Right lobe of liver (tissue), 6 donors: ENCODE measurements at regions not wholly inside any gene's neighbourhood (a gene's known extent, or its start where the extent isn't known, plus 50 kb on each side); places are given as distances from the start of the nearest gene placed in this dataset.

ENCODE experiments used
- ATAC-seq, 4 donors: fragments of 200-7000 bp; cut with Tn5 transposase; one replicate each; pipeline ENCODE4 v1.9.1; 2020; ENCODE audit warnings: mild to moderate bottlenecking in 4 of 4, moderate library complexity in 4 of 4
- DNase-seq, 3 donors: peaks; one replicate each; pipeline ENCODE4 v3.0.0-alpha.2; 2020
- H3K27ac ChIP-seq, 3 donors: fragments of 200-600 bp; one replicate each; pipeline ENCODE4 v1.8.0; 2022
- H3K27me3 ChIP-seq, 2 donors: fragments of 200-600 bp; one replicate each; pipeline ENCODE4 v1.8.0; 2022
- H3K36me3 ChIP-seq, 4 donors: fragments of 200-600 bp; sonication (generic) in 1 of 4; one replicate each; pipeline versions ENCODE4 v1.5.1 to v1.8.0; 2017 to 2022; ENCODE audit warnings: control low read depth in 1 of 4
- H3K4me1 ChIP-seq, 4 donors: fragments of 200-600 bp; sonication (generic) in 1 of 4; one replicate each; pipeline versions ENCODE4 v1.5.1 to v1.8.0; 2017 to 2022; ENCODE audit warnings: control low read depth in 1 of 4
- H3K4me3 ChIP-seq, 3 donors: fragments of 200-600 bp; one replicate each; pipeline ENCODE4 v1.8.0; 2022
- H3K9me3 ChIP-seq, 4 donors: fragments of 200-600 bp; sonication (generic) in 1 of 4; one replicate each; pipeline versions ENCODE4 v1.5.1 to v1.8.0; 2017 to 2022; ENCODE audit warnings: control low read depth in 1 of 4
- CTCF ChIP-seq, 4 donors: fragments of 200-600 bp in 3 of 4; fragments of 450-650 bp in 1 of 4; IDR thresholded peaks; one replicate each; pipeline versions ENCODE4 v1.5.1 to v1.8.0; 2016 to 2022; ENCODE audit warnings: antibody characterized with exemption in 4 of 4, mild to moderate bottlenecking in 2 of 4
- POLR2A ChIP-seq: fragments of 450-650 bp; IDR thresholded peaks from one replicate; pipeline ENCODE4 v1.6.1; 2017; ENCODE audit warnings: antibody characterized with exemption, mild to moderate bottlenecking
- WGBS: methylation state at CpG from one replicate; pipeline ENCODE4 v1.1.6; 2018; ENCODE audit warnings: low coverage, low lambda C conversion rate; ENCODE audit not compliant: insufficient coverage; ENCODE audit errors: missing lambda C conversion rate; 5-methylcytosine and 5-hydroxymethylcytosine counted together
- intact Hi-C, 2 donors: fragments of 100-400 bp; cut with DNase I; formaldehyde crosslinking; loops; one replicate each; pipeline versions ENCODE4 v1.11.2 to v1.14.1; 2022
- donor health status: DM: no; HTN: yes; CAD: no.
- donor health status: DM: no; HTN: no; CAD: no.
- donor health status: DM: no; HTN: no; CAD: no.
- donor health status: DM: no; HTN: yes; CAD: no.
- donor health status: DM: no; HTN: yes; CAD: no.

DNA sequence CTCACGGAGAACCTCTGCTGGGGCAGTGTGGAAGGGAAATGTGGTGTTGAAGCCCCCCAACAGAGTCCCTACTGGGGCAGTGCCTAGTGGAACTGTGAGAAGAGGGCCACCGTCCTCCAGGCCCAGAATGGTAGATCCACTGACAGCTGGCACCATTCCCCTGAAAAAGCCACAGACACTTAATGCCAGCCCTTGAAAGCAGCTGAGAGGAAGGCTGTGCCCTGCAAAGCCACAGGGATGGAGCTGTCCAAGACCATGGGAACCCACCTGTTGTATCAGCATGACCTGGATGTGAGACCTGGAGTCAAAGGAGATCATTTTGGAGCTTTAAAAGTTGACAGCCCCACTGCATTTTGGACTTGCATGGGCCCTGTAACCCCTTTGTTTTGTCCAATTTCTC, 363.5 kb upstream of the PRICKLE1 start:
- 53% methylated on average over 2 of the region's 2 CpGs for WGBS
- ATAC-seq (no peak), DNase-seq (no peak)
- H3K27ac ChIP-seq = no peak overlapping the region
- no peaks in the 10 kb centered on the region for H3K27me3 ChIP-seq
- no peaks in the 10 kb centered on the region for H3K4me1 ChIP-seq
- TF ChIP-seq POLR2A (no peak), CTCF (IDR thresholded peaks at IDR 0.05) (no peak)
- no peak overlapping the region for H3K4me3 ChIP-seq
- intact Hi-C loops = no loop called here
- H3K36me3 ChIP-seq = no peaks in the 10 kb centered on the region
- no peaks in the 10 kb centered on the region for H3K9me3 ChIP-seq

- ATAC-seq (no peak), DNase-seq (no peak)
- Histone ChIP-seq H3K9me3 (no peaks in the 10 kb centered on the region), H3K36me3 (no peaks in the 10 kb centered on the region), H3K4me1 (no peaks in the 10 kb centered on the region), H3K4me3 (no peak overlapping the region), H3K27ac (no peak overlapping the region), H3K27me3 (no peaks in the 10 kb centered on the region)
- 65% methylated on average over 2 of the region's 2 CpGs for WGBS
- intact Hi-C loops = no loop called here
- no peak for TF ChIP-seq CTCF (IDR thresholded peaks at IDR 0.05)
- no peak for TF ChIP-seq POLR2A
Observed at GRCh38 chr12:42946871-42947381, 357.4 kb upstream of the PRICKLE1 start.

- TF ChIP-seq POLR2A (no peak), CTCF (IDR thresholded peaks at IDR 0.05) (no peak)
- Histone ChIP-seq H3K27ac (no peak overlapping the region), H3K4me1 (no peaks in the 10 kb centered on the region), H3K36me3 (no peaks in the 10 kb centered on the region), H3K9me3 (no peaks in the 10 kb centered on the region), H3K27me3 (no peaks in the 10 kb centered on the region), H3K4me3 (no peak overlapping the region)
- 43% methylated on average over 2 of the region's 2 CpGs for WGBS
- ATAC-seq = no peak
- intact Hi-C loops = no loop called here
- DNase-seq = no peak
Observed at GRCh38 chr12:42945927-42946326, 356.4 kb upstream of the PRICKLE1 start.

GRCh38 chr12:42944516-42944915, 355.0 kb upstream of the PRICKLE1 start:
- TF ChIP-seq POLR2A (no peak), CTCF (IDR thresholded peaks at IDR 0.05) (no peak)
- Histone ChIP-seq H3K4me3 (no peak overlapping the region), H3K27ac (no peak overlapping the region), H3K27me3 (no peaks in the 10 kb centered on the region), H3K4me1 (no peaks in the 10 kb centered on the region), H3K36me3 (no peaks in the 10 kb centered on the region), H3K9me3 (no peaks in the 10 kb centered on the region)
- ATAC-seq = no peak
- intact Hi-C loops = no loop called here
- WGBS = 25% methylated on average over 2 of the region's 2 CpGs
- no peak for DNase-seq

DNA sequence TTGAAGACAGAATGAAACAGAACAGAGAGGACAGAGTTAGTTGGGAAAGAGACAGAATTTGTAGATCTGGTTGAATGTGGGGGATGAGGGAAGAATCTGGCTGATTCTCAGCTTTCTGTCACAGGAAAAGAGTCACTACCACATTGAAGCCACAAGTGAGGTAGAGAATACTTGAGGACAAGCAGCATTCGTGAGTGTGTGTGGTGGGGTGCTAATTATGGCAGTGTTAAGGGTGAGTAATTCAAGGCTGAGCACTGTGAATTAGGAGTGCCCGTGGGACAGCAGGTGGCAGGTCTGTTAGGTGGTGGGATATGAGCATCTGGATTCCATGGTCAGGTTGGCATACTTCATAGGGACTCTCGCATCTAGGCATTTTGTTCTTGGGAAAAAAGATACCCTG, 347.4 kb upstream of the PRICKLE1 start:
- Histone ChIP-seq H3K9me3 (no peaks in the 10 kb centered on the region), H3K36me3 (no peaks in the 10 kb centered on the region), H3K4me3 (no peak overlapping the region), H3K27ac (no peak overlapping the region), H3K27me3 (no peaks in the 10 kb centered on the region), H3K4me1 (no peaks in the 10 kb centered on the region)
- no peak for TF ChIP-seq CTCF (IDR thresholded peaks at IDR 0.05)
- TF ChIP-seq POLR2A = no peak
- DNase-seq (no peak), ATAC-seq (peak in 1 of 4 donors; percentile 17)
- intact Hi-C loops = no loop called here
- 60% methylated on average over 2 of the region's 3 CpGs for whole genome bisulfite sequencing
